Caco-2 (cell line): ENCODE measurements at regions not wholly inside any gene's neighbourhood (a gene's known extent, or its start where the extent isn't known, plus 50 kb on each side); places are given as distances from the start of the nearest gene placed in this dataset.

Source experiments
- BruUV-seq: library from RNA; stranded (reverse); fragments of 400-500 nt; replicated peaks from 2 replicates; lab custom pipeline; 2021; lab: Mats Ljungman, UMichigan
- CTCF ChIA-PET: fragments of 300-600 bp; sonication (Branson Sonifier 250); formaldehyde crosslinking; loops from one replicate; lab custom pipeline; 2022; ENCODE audit warnings: antibody characterized with exemption; lab: Charles Lee
- POLR2A ChIA-PET: fragments of 300-600 bp; sonication (Branson Sonifier 250); formaldehyde crosslinking; loops from one replicate; lab custom pipeline; 2022; ENCODE audit warnings: antibody characterized with exemption; lab: Charles Lee
- DNase-seq, 2 experiments: peaks; one replicate each; pipeline versions ENCODE4 v3.0.0 to v3.0.0-alpha.2; 2020 to 2022
- H3K27me3 ChIP-seq: replicated peaks from 2 replicates; pipeline ENCODE4 v1.6.0; 2011; ENCODE audit warnings: low read length; ENCODE audit not compliant: control insufficient read depth, insufficient read depth
- H3K36me3 ChIP-seq: 2 replicates; pipeline ENCODE4 v1.5.1; 2011; ENCODE audit warnings: low read length; ENCODE audit not compliant: control insufficient read depth, insufficient read depth
- H3K4me1 ChIP-seq: fragments of 250-450 bp; sonication (Bioruptor Pico); 2 replicates; pipeline ENCODE4 v1.5.1; 2020; ENCODE audit warnings: mild to moderate bottlenecking
- H3K4me3 ChIP-seq: 2 replicates; pipeline ENCODE4 v1.5.1; 2011; ENCODE audit warnings: low read depth, mild to moderate bottlenecking, control low read depth, low read length
- H3K9me3 ChIP-seq: fragments of 250-450 bp; sonication (Bioruptor Pico); 2 replicates; pipeline ENCODE4 v1.5.1; 2020; ENCODE audit warnings: mild to moderate bottlenecking, moderate library complexity
- H3K27ac Mint-ChIP-seq: one replicate; pipeline ENCODE4 v1.8.0; 2022; ENCODE audit warnings: mixed read lengths; ENCODE audit not compliant: unreplicated experiment
- H3K27me3 Mint-ChIP-seq: one replicate; pipeline ENCODE4 v1.8.0; 2022; ENCODE audit warnings: mixed read lengths; ENCODE audit not compliant: insufficient read depth, unreplicated experiment
- H3K36me3 Mint-ChIP-seq: one replicate; pipeline ENCODE4 v1.8.0; 2022; ENCODE audit warnings: mild to moderate bottlenecking, mixed read lengths; ENCODE audit not compliant: insufficient read depth, unreplicated experiment
- H3K4me1 Mint-ChIP-seq: one replicate; pipeline ENCODE4 v1.8.0; 2022; ENCODE audit warnings: low read depth, mixed read lengths; ENCODE audit not compliant: unreplicated experiment
- H3K4me3 Mint-ChIP-seq: one replicate; pipeline ENCODE4 v1.8.0; 2022; ENCODE audit warnings: mild to moderate bottlenecking, moderate library complexity, mixed read lengths; ENCODE audit not compliant: unreplicated experiment
- H3K9me3 Mint-ChIP-seq: one replicate; pipeline ENCODE4 v1.8.0; 2022; ENCODE audit warnings: mixed read lengths; ENCODE audit not compliant: unreplicated experiment
- CTCF ChIP-seq, 2 experiments: fragments of 200-600 bp in 1 of 2; IDR thresholded peaks; 1 replicate in 1 of 2; 2 replicates in 1 of 2; pipeline versions ENCODE4 v1.5.1 to v1.8.0; 2011 to 2022; ENCODE audit warnings: antibody characterized with exemption in 1 of 2, control low read depth in 1 of 2, inconsistent platforms in 1 of 2, low read depth in 1 of 2, low read length in 1 of 2, mild to moderate bottlenecking in 1 of 2, moderate library complexity in 1 of 2; ENCODE audit not compliant: insufficient read depth in 1 of 2, severe bottlenecking in 1 of 2, unreplicated experiment in 1 of 2
- intact Hi-C: fragments of 100-400 bp; cut with micrococcal nuclease; formaldehyde crosslinking; loops from one replicate; pipeline ENCODE4 v1.10.0; 2022; ENCODE audit not compliant: unreplicated experiment

GRCh38 chr2:65706411-65706810, 274.0 kb upstream of the SPRED2 start:
- no peaks in the 10 kb centered on the region for H3K4me1 ChIP-seq
- H3K27ac Mint-ChIP-seq, result no peak overlapping the region
- BruUV-seq, result no TSS peak
- no peak for TF ChIP-seq CTCF (IDR thresholded peaks at IDR 0.05; ENCODE audit: insufficient read depth in 1 of 2, low read depth in 1 of 2, low read length in 1 of 2, severe bottlenecking in 1 of 2, unreplicated experiment in 1 of 2)
- H3K9me3 Mint-ChIP-seq, result no peaks in the 10 kb centered on the region
- no peaks in the 10 kb centered on the region for H3K27me3 ChIP-seq
- H3K9me3 ChIP-seq, result no peaks in the 10 kb centered on the region
- H3K36me3 Mint-ChIP-seq, result no peaks in the 10 kb centered on the region
- peaks cover 31% of the 10 kb centered on the region for H3K27me3 Mint-ChIP-seq
- no peaks in the 10 kb centered on the region for H3K4me1 Mint-ChIP-seq
- DNase-seq, result no peak
- ChIA-PET POLR2A (no interaction called here), CTCF (no interaction called here)
- no peak overlapping the region for H3K4me3 Mint-ChIP-seq
- intact Hi-C loops, result no loop called here
- no peak overlapping the region for H3K4me3 ChIP-seq
- no peaks in the 10 kb centered on the region for H3K36me3 ChIP-seq

GRCh38 chr2:65701191-65701590, 268.8 kb upstream of the SPRED2 start:
- Histone ChIP-seq H3K4me3 (no peak overlapping the region), H3K27me3 (peaks cover 3% of the 10 kb centered on the region), H3K36me3 (no peaks in the 10 kb centered on the region), H3K4me1 (no peaks in the 10 kb centered on the region), H3K9me3 (no peaks in the 10 kb centered on the region)
- DNase-seq, result no peak
- no peaks in the 10 kb centered on the region for H3K9me3 Mint-ChIP-seq
- ChIA-PET POLR2A (no interaction called here), CTCF (no interaction called here)
- no peak for TF ChIP-seq CTCF (IDR thresholded peaks at IDR 0.05; ENCODE audit: insufficient read depth in 1 of 2, low read depth in 1 of 2, low read length in 1 of 2, severe bottlenecking in 1 of 2, unreplicated experiment in 1 of 2)
- no peaks in the 10 kb centered on the region for H3K4me1 Mint-ChIP-seq
- H3K27me3 Mint-ChIP-seq, result peaks cover 34% of the 10 kb centered on the region
- no peak overlapping the region for H3K27ac Mint-ChIP-seq
- no TSS peak for BruUV-seq
- intact Hi-C loops, result no loop called here
- no peaks in the 10 kb centered on the region for H3K36me3 Mint-ChIP-seq
- H3K4me3 Mint-ChIP-seq, result no peak overlapping the region

- Histone ChIP-seq H3K27me3 (peaks cover 3% of the 10 kb centered on the region), H3K4me1 (no peaks in the 10 kb centered on the region), H3K4me3 (no peak overlapping the region), H3K9me3 (no peaks in the 10 kb centered on the region), H3K36me3 (no peaks in the 10 kb centered on the region)
- Mint-ChIP-seq H3K36me3 (no peaks in the 10 kb centered on the region), H3K27me3 (peaks cover 34% of the 10 kb centered on the region), H3K4me3 (no peak overlapping the region), H3K4me1 (no peaks in the 10 kb centered on the region), H3K9me3 (no peaks in the 10 kb centered on the region), H3K27ac (no peak overlapping the region)
- DNase-seq, result no peak
- ChIA-PET CTCF (no interaction called here), POLR2A (no interaction called here)
- intact Hi-C loops, result no loop called here
- BruUV-seq, result no TSS peak
- no peak for TF ChIP-seq CTCF (IDR thresholded peaks at IDR 0.05; ENCODE audit: insufficient read depth in 1 of 2, low read depth in 1 of 2, low read length in 1 of 2, severe bottlenecking in 1 of 2, unreplicated experiment in 1 of 2)
Observed at GRCh38 chr2:65700720-65701119, 268.3 kb upstream of the SPRED2 start.
